Brain pericyte (primary cell): ENCODE measurements at regions not wholly inside any gene's neighbourhood (a gene's known extent, or its start where the extent isn't known, plus 50 kb on each side); places are given as distances from the start of the nearest gene placed in this dataset.

Experiments
- DNase-seq: peaks from one replicate; pipeline ENCODE4 v3.0.0-alpha.2; 2012; ENCODE audit warnings: low read depth, low spot score

DNA sequence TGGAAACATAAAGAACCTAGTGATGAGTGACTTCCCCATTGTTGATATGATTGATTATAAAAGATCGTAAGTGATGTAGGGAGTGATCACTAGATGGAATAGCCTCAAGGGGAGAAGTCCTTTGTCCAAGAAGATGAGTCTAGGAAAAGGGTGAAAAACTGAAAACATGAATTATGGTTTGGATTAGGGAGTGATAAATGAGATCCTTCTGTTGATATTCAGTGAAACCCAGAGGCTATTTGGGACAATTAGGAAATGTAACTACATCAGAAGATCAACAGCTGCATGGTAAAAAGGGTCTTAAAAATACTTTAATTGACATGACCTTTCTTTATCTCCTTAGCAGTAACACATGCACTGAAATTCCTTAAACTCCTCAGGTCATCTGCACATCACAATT lies 124.0 kb upstream of the UNC5C start:
- no peak for DNase-seq

DNA sequence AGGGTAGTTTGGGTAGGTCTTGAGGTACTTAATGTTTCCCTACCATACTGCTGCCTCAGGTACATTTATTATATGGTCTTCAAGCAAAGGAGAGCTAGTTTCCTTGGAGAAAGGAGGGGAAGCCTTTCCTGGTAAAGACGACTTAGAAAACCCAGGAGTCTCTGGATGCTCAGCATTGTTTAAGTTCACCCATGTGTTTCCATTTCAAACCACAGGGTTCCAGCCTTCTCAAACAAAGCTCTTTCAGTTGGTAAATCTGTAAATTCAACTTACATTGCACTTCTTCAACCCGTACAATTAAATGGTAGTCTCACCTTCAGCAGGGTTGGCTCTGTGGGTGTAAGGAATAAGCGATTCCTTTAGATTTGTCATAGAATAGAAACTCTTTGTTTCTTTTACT lies 111.9 kb upstream of the UNC5C start:
- DNase-seq, result no peak

DNA sequence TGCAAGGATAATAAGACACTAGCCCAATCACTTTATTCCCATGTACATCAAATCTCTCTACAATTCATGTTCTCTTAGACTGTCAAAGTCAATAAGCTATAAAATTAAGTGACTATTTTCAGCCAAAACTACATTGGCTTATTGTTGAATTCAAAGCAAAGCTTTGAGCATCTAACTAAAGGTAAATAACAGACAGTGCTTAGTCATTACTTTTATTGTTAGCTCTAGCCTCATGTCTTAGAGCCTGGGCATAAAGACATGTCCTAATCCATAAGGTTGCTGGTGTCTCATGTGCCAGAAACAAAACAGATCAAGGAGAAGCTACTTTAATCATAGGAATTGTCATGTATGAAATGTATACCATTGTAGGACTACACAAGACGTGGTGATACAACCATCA lies 103.1 kb upstream of the UNC5C start:
- no peak for DNase-seq

DNA sequence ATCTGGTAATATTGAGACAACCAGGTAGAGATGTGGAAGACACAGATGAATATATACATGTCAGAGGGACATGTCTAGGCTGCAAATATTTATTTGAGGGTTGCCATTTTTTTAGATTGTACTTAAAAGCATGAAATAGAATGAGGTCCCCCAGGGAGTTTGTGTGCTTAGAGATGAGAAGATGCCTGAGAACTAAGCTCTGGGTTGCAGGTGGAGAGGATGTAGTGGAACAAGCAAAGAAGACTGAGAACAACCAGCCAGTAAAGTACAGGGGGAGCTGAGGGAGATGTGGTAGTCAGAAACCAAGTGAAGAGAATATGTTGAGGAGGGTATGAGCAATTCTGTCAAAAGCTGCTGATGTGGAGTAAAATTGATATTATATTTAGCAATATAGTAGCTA lies 95.6 kb upstream of the UNC5C start:
- no peak for DNase-seq

DNA sequence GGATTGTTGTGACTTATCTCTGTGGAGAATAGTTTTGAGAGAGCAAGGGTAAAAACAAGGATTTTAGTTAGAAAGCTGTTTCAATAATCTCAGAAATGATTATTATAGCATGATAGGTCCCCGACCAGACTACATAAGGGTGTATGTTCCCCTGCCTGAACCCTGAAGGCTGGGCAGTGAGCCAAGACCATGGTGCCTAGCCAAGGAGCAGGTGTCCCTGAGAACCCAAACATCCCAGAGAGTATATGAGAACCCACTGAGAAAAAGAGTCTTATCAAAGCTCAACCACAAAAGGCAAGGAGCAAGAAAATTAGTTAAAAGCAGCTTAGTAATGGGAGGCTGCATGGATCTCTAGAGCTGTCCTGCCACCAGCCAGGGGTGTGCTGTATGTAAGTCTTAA lies 94.9 kb upstream of the UNC5C start:
- DNase-seq, result no peak

DNA sequence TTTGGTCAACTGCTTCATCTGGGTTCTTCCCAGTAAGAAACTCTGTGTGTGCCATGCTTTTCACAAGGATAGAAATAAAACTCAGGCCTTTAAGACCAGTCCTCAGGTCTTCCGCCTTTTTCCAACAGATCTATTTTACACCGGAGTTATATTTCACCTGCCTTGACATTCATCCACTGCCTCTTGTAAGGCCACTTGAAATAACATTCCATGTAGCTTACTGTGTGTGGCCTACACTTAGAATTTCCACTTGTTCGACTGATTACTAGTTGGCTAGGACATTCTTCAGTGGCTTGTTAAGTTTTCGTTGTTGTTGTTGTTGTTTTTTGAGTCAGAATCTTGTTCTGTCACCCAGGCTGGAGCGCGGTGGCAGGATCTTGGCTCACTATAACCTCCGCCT lies 92.8 kb upstream of the UNC5C start:
- DNase-seq, result no peak

DNA sequence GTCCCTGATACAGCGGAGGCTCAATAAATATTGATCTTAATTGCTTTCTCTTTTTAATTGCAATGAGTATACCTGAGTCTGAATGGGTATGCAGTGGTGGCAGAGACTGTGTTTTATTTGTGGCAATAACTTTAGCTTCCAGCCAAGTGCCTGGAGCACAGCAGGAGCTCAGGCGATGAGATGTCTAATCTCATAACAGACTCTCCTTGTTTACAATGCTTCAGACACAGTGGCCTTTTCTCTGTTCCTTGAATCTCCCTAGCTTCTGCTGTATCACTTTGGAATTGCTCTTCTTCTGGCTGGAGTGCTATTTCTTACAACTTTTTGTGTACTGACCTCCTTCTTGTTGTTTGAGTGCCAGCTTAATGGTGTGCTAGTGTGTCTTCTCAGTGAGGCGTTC lies 91.5 kb upstream of the UNC5C start:
- no peak for DNase-seq

DNA sequence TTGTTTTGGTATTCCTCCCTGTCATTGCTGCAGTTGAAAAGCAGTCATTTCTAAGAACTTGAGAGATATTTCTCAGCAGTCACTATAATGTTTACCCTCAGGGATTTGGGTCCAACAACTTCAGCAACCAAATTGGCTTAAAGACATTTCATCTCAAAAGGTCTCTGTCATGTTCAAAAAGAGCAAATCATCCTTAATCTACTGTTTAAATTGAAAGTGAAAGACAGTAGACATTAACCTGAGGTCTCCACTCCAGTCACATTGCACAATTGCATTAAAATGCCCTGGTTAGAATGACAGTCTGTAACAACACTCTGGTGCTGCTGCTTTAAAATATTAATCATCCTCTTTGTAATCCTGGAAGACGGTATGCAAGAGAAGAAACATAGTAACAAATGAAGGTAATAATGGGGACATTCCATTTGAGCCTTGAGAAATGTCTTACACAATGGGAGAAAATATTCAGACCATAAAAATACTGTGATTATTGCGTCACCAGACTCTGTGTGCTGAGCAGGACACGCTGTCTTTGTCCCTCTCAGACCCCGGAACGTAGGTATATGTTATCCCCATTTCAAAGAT lies 90.2 kb upstream of the UNC5C start:
- DNase-seq, result no peak

DNA sequence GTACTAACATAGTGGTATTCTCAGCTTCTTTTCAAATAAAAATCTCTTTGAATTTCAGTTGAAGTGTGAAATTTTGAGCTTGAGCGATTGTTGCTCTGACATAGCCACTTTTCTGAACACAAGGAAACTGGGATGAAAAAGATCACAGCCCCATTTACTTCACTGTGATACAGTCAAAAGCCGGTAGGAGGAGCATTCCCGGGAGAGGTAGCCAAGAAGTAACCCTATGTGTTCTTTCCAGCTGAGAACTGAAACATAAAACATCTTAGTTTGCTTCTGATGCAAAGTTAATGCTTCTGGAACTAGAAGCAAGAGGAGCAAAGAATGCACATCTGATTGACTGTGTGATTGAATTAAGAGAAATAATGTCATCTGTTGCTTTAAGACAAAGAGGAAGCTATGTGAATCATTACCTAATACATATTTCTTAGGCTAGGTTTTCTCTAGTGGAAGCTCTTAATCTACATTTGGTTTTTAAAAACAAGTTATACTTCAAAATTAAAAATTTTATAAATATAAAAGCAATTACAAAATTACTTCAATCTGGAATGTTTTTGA lies 88.3 kb upstream of the UNC5C start:
- DNase-seq, result no peak

DNA sequence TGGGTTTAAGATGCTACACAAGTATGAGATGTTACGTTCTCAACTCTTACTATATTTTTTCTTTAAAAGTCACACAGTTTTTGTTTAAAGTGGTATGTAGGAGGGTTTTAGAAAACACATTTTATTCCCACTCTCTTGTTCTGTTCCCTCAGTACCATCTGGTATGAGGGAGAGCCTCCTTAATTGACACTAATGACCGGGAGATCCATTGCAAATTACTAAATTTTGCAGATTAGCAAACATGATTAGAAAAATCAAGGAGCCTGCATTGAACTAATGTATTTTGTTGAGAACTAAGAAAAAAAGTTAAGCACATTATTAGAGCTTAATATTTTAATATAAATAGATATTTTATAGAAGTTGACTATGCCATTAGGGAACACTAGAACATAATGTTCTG lies 87.3 kb upstream of the UNC5C start:
- no peak for DNase-seq

DNA sequence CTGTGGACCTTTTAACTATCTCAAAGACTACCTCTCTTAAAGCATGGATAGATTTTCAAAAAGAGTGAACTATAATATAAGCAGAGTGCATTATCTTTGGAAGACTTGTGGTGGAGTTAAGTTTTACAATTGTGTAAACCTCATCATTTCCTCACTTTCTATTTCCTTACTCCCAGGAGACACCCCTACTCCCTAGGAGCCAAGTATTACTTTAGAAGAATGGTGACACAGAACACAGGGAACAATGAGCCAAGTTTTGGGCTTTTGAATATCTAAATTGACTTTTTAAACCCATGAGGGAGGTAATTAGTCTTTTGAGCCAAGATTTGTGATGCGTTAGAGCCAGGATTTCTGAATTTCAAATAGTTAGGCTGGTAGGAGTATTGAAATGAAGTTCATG lies 78.9 kb upstream of the UNC5C start:
- DNase-seq, result no peak

DNA sequence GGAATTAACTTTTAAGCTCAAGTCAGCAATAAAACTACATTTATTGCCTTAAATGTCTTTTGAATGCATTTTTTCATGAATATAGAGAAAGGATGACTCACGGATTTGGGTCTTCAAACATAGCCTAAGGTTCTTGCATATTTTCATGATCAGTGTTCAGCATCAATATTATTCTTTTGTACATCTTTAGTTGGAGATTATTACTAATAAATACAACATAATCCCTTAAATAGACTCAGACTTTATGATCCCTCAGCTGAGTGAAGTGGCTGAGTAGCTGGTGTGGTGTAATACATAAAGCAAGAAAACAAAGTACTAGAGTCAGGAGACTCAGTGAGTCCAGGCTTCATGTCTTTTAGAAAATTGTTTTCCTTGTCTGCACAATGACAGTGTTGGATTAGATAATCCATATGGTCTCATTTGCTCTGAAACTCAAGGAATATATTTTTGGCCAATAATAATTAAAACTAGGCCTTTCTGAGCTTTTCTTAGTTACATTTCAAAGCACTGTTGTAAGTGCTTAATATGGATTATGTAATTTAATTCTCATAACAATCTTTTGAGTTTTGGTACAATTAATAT lies 78.3 kb upstream of the UNC5C start:
- DNase-seq, result peak; percentile 20

DNA sequence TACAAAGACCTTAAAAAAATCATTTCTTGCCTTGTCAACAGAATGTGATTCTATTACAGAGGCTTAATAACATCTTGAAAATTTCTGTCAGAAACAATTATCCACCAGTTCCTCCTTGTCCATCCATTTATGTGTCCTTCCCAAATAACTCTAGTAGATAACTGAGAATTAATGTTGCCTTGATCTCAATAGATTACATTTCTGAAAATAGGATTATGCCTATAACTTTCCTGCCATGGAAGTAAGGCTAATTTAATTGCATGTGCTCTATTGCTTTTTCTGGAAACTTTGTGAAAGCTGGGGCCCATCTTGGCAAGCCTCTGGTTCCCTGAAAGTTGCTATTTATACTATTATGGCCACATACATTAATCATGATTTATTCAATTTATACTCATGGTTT lies 76.2 kb upstream of the UNC5C start:
- no peak for DNase-seq

DNA sequence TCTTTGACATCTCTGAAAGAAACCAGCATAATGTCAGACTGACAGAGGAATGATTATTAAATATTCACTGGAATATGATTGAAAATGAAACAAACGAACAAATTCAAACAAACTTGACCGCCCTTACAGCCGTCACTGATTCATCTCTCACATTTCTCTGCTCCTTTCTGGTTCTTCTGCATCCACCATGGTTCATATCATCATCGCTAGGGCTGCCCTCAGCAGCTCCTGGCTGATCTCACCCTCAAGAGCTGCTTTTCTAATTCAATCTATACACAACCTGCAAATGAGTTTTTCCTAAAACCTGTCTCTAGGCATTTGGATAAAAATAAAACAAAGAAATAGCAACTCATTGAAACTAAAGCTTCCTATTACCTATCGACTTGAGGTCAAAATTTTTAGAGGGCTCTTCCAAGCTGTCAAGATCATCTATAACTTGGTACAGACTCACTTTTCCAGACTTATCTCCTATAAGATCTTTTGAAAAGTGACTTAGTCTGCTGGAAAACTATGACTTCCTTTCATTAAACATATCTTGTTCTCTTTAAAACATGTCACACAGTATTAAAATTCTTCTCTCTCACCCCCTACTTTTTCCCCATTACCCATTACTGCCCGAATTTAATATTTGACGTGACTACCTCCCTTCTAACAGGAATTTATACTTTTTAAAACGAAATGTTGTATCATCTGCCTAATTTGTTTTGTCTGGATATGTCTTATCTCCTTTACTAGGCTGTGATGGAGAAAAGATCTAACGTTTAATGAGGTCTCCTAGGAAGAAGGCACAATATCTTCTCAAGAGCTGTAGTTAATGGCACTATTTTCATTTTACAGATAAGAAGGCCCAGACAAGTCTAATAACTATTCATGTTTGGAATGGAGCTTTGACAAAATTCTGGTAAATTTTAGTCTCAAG lies 71.0 kb upstream of the UNC5C start:
- no peak for DNase-seq

DNA sequence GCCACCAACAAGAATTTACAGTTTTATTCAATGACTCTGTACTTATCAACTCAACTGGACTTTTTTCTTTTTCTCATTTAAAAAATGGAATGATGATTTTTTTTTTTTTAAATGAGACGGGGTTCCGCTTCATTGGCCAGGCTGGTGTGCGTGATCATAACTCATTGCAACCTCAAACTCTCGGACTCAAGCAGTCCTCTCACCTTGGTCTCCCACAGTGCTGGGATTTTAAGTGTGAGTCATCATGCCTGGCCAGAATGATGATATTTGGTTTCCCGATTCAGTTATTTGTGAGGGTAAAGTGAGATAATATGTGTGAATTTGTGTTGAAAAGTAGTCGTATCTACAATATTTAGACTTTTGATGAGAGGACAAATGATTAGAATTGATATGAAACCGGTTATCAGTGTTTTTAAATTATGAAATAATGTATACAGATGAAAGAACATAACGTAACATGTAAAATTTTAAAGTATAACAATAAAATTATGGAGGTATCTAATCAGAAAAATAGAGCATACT lies 66.0 kb upstream of the UNC5C start:
- no peak for DNase-seq

DNA sequence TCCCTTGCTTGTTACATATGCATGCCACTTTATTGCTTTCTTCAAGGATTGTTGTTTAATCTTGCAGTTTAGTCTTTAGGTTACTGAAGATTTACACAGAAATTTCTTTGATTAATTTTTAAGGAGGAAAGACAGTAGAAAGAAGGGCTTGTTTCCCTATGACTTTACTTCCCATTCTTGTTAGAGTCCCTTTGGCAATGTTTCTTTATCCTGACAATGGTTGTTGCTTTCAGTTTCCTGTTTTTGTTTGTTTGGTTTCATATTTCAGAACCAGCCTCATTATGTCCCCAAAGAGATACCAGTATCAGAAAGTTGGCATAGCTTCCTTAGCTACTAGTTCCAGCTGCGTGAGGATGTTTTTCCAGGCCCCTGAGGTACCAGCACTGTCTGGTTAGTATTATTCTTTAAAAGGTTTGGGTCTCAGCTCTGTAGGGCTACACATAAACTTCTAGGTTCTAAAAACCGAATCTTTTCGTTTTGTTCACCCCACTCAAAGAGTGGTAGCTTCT lies 61.3 kb upstream of the UNC5C start:
- no peak for DNase-seq

DNA sequence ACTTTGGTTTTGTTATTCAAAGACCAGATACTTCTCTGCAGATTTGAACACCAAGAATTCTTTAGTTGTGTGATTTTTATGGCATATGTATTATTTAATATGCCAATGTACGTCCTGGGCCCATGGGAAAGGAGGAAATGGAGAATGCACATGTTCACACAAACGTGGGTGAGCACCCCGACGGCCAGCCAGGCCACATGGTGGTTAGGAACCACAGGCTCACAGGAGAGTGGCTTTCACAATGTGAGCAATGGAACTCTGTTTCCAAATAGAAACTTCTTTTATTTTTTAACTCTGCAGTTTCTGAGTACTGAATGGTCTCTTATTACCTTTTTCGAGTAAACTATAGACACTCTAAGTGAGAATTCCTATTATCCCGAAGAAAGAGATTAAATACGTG lies 58.0 kb upstream of the UNC5C start:
- no peak for DNase-seq

DNA sequence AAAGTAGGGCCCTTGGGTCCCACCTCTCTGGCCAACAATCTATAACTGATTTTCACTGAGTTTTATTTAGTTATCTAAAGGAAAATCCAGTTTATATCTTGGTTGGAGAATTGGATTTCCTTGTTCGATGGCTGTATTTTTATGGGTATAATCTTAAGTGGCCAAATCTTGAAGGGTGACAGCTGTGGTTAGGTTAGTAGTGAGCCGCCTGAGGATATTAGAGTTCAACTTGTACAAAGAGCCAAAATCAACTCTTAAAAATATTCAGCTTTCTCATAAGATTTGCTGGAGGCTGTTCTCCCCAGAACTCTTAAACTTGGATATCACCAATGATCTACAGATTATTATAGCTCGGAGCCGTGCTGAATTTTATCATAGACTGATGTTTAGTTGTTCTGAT lies 54.6 kb upstream of the UNC5C start:
- DNase-seq, result no peak

DNA sequence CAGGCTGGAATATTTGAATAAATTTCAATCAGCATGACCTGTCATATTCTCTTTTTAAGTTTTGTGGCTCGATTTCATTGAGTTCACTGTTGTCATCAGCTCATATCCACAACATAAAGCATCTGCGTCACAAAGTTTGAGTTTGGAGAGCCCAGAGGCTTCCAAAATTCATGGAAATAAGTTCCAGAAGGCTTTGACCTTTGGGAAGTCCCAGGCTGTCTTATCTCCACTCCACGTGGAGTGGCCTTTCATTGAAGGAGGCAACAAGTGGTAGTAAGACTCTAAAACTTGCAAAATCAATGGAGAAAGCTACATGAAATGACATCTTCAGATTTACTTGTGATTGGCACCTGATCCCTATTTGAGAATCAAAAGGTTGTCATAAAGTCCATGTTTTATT lies 54.1 kb upstream of the UNC5C start:
- DNase-seq, result no peak

DNA sequence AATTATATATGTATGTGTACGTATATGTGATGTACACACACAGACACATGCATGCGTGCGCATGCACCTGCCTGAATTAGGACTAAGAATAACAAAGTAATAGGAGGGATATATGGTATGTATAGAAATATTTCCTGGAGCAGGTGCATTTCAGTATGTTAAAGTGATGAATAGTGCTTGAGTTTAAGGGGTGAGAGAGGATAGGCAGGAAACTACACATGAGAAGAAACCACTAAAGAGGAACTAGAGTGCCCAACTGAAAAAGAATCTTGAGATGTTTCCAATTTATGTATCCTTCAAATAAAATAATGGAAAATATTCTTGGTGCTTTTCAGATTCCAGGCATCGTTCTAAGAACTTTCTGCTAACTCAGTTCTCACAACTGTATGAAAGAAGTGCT lies 52.6 kb upstream of the UNC5C start:
- DNase-seq, result no peak

DNA sequence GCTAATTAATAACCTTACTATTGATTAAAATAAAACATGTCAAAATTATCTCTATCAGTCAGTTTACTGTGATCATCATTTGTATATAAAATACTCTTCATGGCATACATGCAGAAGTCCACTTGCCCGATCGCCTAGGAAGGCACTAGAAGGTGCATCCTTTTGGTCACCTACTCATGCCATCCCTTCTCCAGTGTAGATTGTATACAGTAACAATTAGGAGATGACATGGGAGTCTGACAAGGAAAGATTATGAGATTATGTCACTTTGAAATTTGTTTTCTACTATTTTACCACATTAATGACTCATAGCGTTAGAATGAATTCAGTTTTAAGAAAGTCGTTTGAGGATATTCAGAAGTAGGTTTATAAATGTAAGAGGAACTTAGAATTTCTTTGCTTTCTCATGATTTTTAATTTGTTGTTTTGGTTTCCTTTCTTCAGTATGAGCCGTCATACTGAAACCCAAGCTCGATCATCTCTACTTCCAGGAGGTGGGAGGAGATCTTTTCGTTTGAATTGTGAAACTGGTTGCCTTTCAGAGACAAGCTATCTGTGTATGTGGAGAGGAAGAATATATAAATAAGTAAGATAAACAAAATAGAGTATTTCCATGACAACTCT lies 51.1 kb upstream of the UNC5C start:
- DNase-seq, result no peak
